Natural killer cell (primary cell): ENCODE measurements at regions not wholly inside any gene's neighbourhood (a gene's known extent, or its start where the extent isn't known, plus 50 kb on each side); places are given as distances from the start of the nearest gene placed in this dataset.

Experiments used
- ATAC-seq, 3 donors: fragments of 150-1000 bp in 2 of 3; fragments of 200-7000 bp in 1 of 3; cut with Tn5 transposase; 1 replicate in 1 of 3; 2 replicates in 2 of 3; pipeline ENCODE4 v1.10.0; 2021; ENCODE audit warnings: mild to moderate bottlenecking in 2 of 3, moderate library complexity in 2 of 3
- DNase-seq, 2 donors: peaks; one replicate each; pipeline versions ENCODE4 v3.0.0 to v3.0.0-alpha.2; 2013 to 2021; ENCODE audit warnings: mixed read lengths in 1 of 2
- H3K27ac ChIP-seq: one replicate; pipeline ENCODE4 v1.5.1; 2013; ENCODE audit warnings: mild to moderate bottlenecking, low read length
- H3K27me3 ChIP-seq: one replicate; pipeline ENCODE4 v1.6.1; 2013; ENCODE audit warnings: low read length; ENCODE audit not compliant: control insufficient read depth, insufficient read depth
- H3K36me3 ChIP-seq: one replicate; pipeline ENCODE4 v1.6.1; 2013; ENCODE audit warnings: low read length; ENCODE audit not compliant: control insufficient read depth, insufficient read depth
- H3K4me1 ChIP-seq: one replicate; pipeline ENCODE4 v1.6.1; 2013; ENCODE audit warnings: low read length; ENCODE audit not compliant: control insufficient read depth, insufficient read depth
- H3K4me3 ChIP-seq: one replicate; pipeline ENCODE4 v1.5.1; 2013; ENCODE audit warnings: low read length
- H3K9me3 ChIP-seq: one replicate; pipeline ENCODE4 v1.6.1; 2013; ENCODE audit warnings: low read length; ENCODE audit not compliant: control insufficient read depth, insufficient read depth
- H3K27ac Mint-ChIP-seq, 2 donors: one replicate each; pipeline ENCODE4 v1.8.0; 2022; ENCODE audit warnings: mild to moderate bottlenecking in 2 of 2, mixed read lengths in 2 of 2, moderate library complexity in 1 of 2
- H3K27me3 Mint-ChIP-seq, 2 donors: one replicate each; pipeline ENCODE4 v1.8.0; 2022; ENCODE audit warnings: low read depth in 2 of 2, mixed read lengths in 2 of 2
- H3K36me3 Mint-ChIP-seq: one replicate; pipeline ENCODE4 v1.8.0; 2022; ENCODE audit warnings: mixed read lengths
- H3K4me1 Mint-ChIP-seq, 2 donors: one replicate each; pipeline ENCODE4 v1.8.0; 2022; ENCODE audit warnings: mixed read lengths in 2 of 2
- H3K4me3 Mint-ChIP-seq: one replicate; pipeline ENCODE4 v1.8.0; 2022; ENCODE audit warnings: mild to moderate bottlenecking, moderate library complexity, mixed read lengths
- H3K9me3 Mint-ChIP-seq, 2 donors: one replicate each; pipeline ENCODE4 v1.8.0; 2022; ENCODE audit warnings: mixed read lengths in 2 of 2
- WGBS: methylation state at CpG from one replicate; pipeline ENCODE4 v1.1.7; 2013; ENCODE audit warnings: missing lambda C conversion rate; ENCODE audit not compliant: insufficient coverage; 5-methylcytosine and 5-hydroxymethylcytosine counted together
- intact Hi-C: fragments of 100-400 bp; cut with micrococcal nuclease; formaldehyde crosslinking; loops from one replicate; pipeline ENCODE4 v1.14.2; 2022
- TF ChIP-seq, protein P1 (sequence below): fragments of 200-600 bp; IDR thresholded peaks from one replicate; pipeline ENCODE4 v1.8.0; 2022; ENCODE audit warnings: antibody characterized with exemption

DNA sequence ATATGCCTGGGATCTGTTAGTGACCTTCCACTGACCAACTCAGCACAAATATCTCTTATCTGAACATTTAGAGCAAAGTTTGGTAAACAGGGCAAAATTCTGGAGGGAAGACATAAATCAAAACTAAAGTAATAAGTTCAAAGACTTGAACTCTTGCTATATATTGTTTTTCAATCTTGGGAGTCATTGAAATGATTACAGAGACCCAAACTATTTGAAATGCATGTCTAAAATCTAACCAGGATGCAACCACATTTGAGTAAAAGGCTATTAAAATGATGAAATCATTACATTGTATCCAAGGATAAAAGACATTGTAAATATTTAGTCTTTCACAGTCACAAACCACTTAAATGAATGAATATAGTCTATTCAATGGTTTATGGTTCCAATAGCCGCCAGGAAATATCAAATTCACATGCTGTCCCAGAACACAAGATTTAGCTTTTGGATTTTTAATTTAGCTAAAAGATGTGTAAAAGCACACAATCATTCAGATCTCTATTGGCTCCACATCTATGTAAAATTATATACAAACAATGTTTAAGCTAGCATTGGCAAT is 256.6 kb upstream of the EPHA7 start:
- Mint-ChIP-seq H3K4me3 (no peak overlapping the region), H3K27ac (no peak overlapping the region), H3K9me3 (peaks cover 2 to 6% of the 10 kb centered on the region in 2 donors), H3K36me3 (no peaks in the 10 kb centered on the region), H3K27me3 (no peaks in the 10 kb centered on the region), H3K4me1 (no peaks in the 10 kb centered on the region)
- ATAC-seq = no peak
- no peak overlapping the region for H3K4me3 ChIP-seq
- DNase-seq = no peak
- H3K36me3 ChIP-seq = no peaks in the 10 kb centered on the region
- TF ChIP-seq, protein P1, sequence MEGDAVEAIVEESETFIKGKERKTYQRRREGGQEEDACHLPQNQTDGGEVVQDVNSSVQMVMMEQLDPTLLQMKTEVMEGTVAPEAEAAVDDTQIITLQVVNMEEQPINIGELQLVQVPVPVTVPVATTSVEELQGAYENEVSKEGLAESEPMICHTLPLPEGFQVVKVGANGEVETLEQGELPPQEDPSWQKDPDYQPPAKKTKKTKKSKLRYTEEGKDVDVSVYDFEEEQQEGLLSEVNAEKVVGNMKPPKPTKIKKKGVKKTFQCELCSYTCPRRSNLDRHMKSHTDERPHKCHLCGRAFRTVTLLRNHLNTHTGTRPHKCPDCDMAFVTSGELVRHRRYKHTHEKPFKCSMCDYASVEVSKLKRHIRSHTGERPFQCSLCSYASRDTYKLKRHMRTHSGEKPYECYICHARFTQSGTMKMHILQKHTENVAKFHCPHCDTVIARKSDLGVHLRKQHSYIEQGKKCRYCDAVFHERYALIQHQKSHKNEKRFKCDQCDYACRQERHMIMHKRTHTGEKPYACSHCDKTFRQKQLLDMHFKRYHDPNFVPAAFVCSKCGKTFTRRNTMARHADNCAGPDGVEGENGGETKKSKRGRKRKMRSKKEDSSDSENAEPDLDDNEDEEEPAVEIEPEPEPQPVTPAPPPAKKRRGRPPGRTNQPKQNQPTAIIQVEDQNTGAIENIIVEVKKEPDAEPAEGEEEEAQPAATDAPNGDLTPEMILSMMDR = no peak
- H3K27me3 ChIP-seq = no peaks in the 10 kb centered on the region
- H3K9me3 ChIP-seq = peaks cover 5% of the 10 kb centered on the region
- no peak overlapping the region for H3K27ac ChIP-seq
- intact Hi-C loops = no loop called here
- H3K4me1 ChIP-seq = no peaks in the 10 kb centered on the region
- no CpG with 5 or more reads among the region's 1 CpG for WGBS

DNA sequence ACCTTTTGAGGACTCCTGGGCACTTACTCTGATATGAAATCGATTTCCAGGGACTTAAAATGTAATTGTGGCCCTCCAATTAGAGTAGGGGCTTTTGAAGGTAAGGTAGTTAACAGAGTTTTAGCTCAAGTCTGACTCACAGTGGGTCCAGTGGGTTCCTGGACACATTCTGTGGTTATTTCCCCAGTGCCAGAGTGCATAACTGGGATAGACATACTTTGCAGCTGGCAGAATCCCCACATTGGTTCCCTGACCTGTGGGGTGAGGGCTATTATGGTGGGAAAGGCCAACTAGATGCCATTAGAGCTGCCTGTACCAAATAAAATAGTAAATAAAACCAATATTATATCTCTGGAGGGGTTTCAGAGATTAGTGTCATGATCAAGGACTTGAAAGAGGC is 243.8 kb upstream of the EPHA7 start:
- intact Hi-C loops = no loop called here
- Mint-ChIP-seq H3K4me3 (no peak overlapping the region), H3K27ac (no peak overlapping the region), H3K36me3 (no peaks in the 10 kb centered on the region), H3K9me3 (peaks cover 13 to 17% of the 10 kb centered on the region in 2 donors), H3K4me1 (no peaks in the 10 kb centered on the region), H3K27me3 (no peaks in the 10 kb centered on the region)
- no peak overlapping the region for H3K4me3 ChIP-seq
- TF ChIP-seq, protein P1 = no peak
- no peaks in the 10 kb centered on the region for H3K9me3 ChIP-seq
- H3K4me1 ChIP-seq = no peaks in the 10 kb centered on the region
- no peaks in the 10 kb centered on the region for H3K36me3 ChIP-seq
- DNase-seq (no peak), ATAC-seq (no peak)
- no peaks in the 10 kb centered on the region for H3K27me3 ChIP-seq
- WGBS = 50% methylated on average over 1 of the region's 1 CpG
- no peak overlapping the region for H3K27ac ChIP-seq

DNA sequence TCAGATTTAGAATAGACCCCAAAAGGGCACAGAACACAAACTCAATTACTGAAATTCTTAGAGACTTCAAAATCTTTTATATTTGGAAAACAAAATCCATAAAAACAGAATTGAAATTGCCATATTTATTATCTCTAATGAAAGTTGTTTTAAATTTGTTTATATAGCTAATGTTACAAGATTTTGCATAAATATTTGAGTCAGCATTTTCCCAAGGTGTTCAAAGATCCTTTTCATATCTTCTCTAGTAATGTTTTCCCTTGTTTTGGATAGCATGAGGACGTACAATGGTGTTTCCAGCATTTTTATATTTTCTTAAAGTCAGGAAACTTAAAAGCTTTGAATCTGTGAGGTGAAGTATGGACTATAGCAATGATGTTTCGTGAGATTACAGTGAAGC is 235.2 kb upstream of the EPHA7 start:
- H3K9me3 ChIP-seq = no peaks in the 10 kb centered on the region
- Mint-ChIP-seq H3K4me3 (no peak overlapping the region), H3K27me3 (no peaks in the 10 kb centered on the region), H3K27ac (no peak overlapping the region), H3K9me3 (peaks cover 14 to 23% of the 10 kb centered on the region in 2 donors), H3K36me3 (peaks cover 7% of the 10 kb centered on the region), H3K4me1 (no peaks in the 10 kb centered on the region)
- no peaks in the 10 kb centered on the region for H3K27me3 ChIP-seq
- TF ChIP-seq, protein P1 = no peak
- H3K27ac ChIP-seq = no peak overlapping the region
- no peaks in the 10 kb centered on the region for H3K36me3 ChIP-seq
- DNase-seq = no peak
- intact Hi-C loops = no loop called here
- 76% methylated on average over 2 of the region's 2 CpGs for WGBS
- no peak overlapping the region for H3K4me3 ChIP-seq
- ATAC-seq = no peak
- no peaks in the 10 kb centered on the region for H3K4me1 ChIP-seq

DNA sequence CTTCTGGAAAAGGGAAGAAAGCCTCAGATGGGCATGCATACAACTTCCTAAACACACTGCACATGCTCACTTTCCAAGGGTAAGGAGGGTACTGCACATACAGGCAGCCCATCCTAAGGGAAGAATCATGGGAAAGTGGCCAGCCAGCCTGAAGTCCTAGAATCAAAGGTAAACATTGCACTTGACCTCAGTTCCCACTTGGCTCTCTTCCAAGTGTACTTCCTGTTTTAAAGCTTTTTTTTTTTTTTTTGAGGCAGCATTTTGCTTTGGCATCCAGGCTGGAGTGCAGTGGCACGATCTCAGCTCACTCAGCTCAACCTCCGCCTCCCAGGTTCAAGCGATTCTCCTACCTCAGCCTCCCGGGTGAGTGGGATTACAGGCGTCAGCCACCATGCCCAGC is 225.3 kb upstream of the EPHA7 start:
- intact Hi-C loops = no loop called here
- peaks cover 5% of the 10 kb centered on the region for H3K9me3 ChIP-seq
- H3K27ac ChIP-seq = no peak overlapping the region
- ATAC-seq (no peak), DNase-seq (no peak)
- TF ChIP-seq, protein P1 = no peak
- H3K4me1 Mint-ChIP-seq = no peaks in the 10 kb centered on the region
- H3K27ac Mint-ChIP-seq = no peak overlapping the region
- 88% methylated on average over 5 of the region's 5 CpGs for WGBS
- no peak overlapping the region for H3K4me3 Mint-ChIP-seq
- H3K36me3 Mint-ChIP-seq = no peaks in the 10 kb centered on the region
- H3K36me3 ChIP-seq = no peaks in the 10 kb centered on the region
- H3K27me3 Mint-ChIP-seq = no peaks in the 10 kb centered on the region
- H3K4me3 ChIP-seq = no peak overlapping the region
- H3K4me1 ChIP-seq = no peaks in the 10 kb centered on the region
- peaks cover 6 to 11% of the 10 kb centered on the region in 2 donors for H3K9me3 Mint-ChIP-seq
- H3K27me3 ChIP-seq = no peaks in the 10 kb centered on the region
